ENCODE measurements at regions not wholly inside any gene's neighbourhood (a gene's known extent, or its start where the extent isn't known, plus 50 kb on each side); places are given as distances from the start of the nearest gene placed in this dataset.

DNA sequence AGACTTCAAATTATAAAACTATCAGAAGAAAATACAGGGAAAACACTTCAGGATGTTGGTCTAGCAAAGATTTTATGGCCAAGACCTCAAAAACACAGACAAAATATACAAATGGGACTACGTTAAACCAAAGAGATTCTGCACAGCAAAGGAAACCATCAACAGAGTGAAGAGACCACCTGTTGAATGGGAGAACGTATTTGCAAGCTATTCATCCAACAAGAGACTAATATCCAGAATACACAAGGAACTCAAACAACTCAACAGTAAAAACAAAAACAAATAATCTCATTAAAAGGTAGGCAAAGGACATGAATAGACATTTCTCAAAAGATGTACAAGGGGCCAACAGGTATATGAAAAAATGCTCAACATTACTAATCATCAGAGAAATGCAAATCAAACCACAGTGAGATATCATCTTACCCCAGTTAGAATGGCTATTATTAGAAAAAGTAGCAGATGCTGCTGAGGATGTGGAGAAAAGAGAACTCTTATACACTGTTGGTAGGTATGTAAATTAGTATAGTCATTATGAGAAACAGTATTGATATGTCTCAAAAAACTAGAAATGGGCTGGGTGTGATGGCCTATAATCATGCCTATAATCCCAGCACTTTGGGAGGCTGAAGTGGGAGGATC is 112.6 kb downstream of the LRIG2 start:
- POLR2A ChIA-PET: no interaction called here
- CTCF ChIA-PET: no interaction called here
- no peak for TF ChIP-seq LEF1 (IDR thresholded peaks at IDR 0.05; ENCODE audit: borderline replicate concordance)
- no peak for TF ChIP-seq ARNT (IDR thresholded peaks at IDR 0.05)
- no peak for TF ChIP-seq ELF4 (IDR thresholded peaks at IDR 0.05)
- no peak for TF ChIP-seq NFRKB (IDR thresholded peaks at IDR 0.05)
- TF ChIP-seq L3MBTL2 (conservative IDR thresholded peaks at IDR 0.05): no peak
- TF ChIP-seq FOXK2 (IDR thresholded peaks at IDR 0.05): no peak
- TF ChIP-seq FOXM1 (IDR thresholded peaks at IDR 0.05; ENCODE audit: borderline replicate concordance): no peak
- no peak for TF ChIP-seq HDGF (IDR thresholded peaks at IDR 0.05; ENCODE audit: borderline replicate concordance)
- no peak for TF ChIP-seq SP1 (IDR thresholded peaks at IDR 0.05)
- no peak for TF ChIP-seq SUZ12 (IDR thresholded peaks at IDR 0.05)
- no peak for TF ChIP-seq PKNOX1 (IDR thresholded peaks at IDR 0.05)
- TF ChIP-seq ZNF384 (IDR thresholded peaks at IDR 0.05): no peak
- no peak for TF ChIP-seq BHLHE40 (IDR thresholded peaks at IDR 0.05; ENCODE audit: borderline replicate concordance)
- TF ChIP-seq CTBP1 (IDR thresholded peaks at IDR 0.05; ENCODE audit: borderline replicate concordance): no peak
- no peak for DNase-seq (ENCODE audit: extremely low spot score)

DNA sequence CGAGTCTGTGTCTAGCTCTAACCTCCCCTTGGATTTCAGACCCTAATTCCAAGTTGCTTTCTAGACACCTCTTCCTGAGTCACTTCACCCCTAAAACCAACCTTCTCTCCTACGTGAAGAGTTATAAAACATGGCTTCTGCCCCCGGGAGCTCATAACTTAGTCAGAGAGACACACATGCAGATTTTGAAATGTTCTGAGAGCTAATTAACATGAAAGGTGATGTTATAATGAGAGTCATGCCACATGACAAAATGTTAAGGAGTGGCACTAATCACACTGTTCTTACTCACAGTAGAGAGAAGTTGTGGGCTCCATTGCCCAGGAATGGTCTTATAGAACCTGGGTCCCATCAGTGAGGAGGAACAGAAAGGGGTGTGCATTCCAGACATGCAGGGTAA is 117.1 kb downstream of the LRIG2 start:
- TF ChIP-seq LEF1 (IDR thresholded peaks at IDR 0.05; ENCODE audit: borderline replicate concordance) (no peak), L3MBTL2 (conservative IDR thresholded peaks at IDR 0.05) (no peak), CTBP1 (IDR thresholded peaks at IDR 0.05; ENCODE audit: borderline replicate concordance) (no peak), NFRKB (IDR thresholded peaks at IDR 0.05) (no peak), FOXK2 (IDR thresholded peaks at IDR 0.05) (no peak), BHLHE40 (IDR thresholded peaks at IDR 0.05; ENCODE audit: borderline replicate concordance) (no peak), ELF4 (IDR thresholded peaks at IDR 0.05) (no peak), ARNT (IDR thresholded peaks at IDR 0.05) (no peak), ZNF384 (IDR thresholded peaks at IDR 0.05) (no peak), PKNOX1 (IDR thresholded peaks at IDR 0.05) (no peak), HDGF (IDR thresholded peaks at IDR 0.05; ENCODE audit: borderline replicate concordance) (no peak), FOXA1 (IDR thresholded peaks at IDR 0.05) (no peak), SUZ12 (IDR thresholded peaks at IDR 0.05) (no peak), FOXM1 (IDR thresholded peaks at IDR 0.05; ENCODE audit: borderline replicate concordance) (no peak), SP1 (IDR thresholded peaks at IDR 0.05) (no peak), TARDBP (IDR thresholded peaks at IDR 0.05) (no peak)
- POLR2A ChIA-PET: no interaction called here

GRCh38 chr1:113190930-113191329 is 117.9 kb downstream of the LRIG2 start:
- POLR2A ChIA-PET: no interaction called here
- DNase-seq (ENCODE audit: extremely low spot score): peak; percentile 36
- CTCF ChIA-PET: interaction anchor here (0.6 kb wide), 3 partner anchors 15 to 247 kb away, joined by 3 to 5 read pairs (median 4); no protein-coding TSS in a partner anchor
- TF ChIP-seq PKNOX1 (IDR thresholded peaks at IDR 0.05) (peak; percentile 88), LEF1 (IDR thresholded peaks at IDR 0.05; ENCODE audit: borderline replicate concordance) (no peak), CTBP1 (IDR thresholded peaks at IDR 0.05; ENCODE audit: borderline replicate concordance) (peak; percentile 51; the same call in 1 of the 2 replicates)

More for the DNA sequence above, 117.1 kb downstream of the LRIG2 start:
- CTCF ChIA-PET: no interaction called here
- peak; percentile 3 for DNase-seq (ENCODE audit: extremely low spot score)

DNA sequence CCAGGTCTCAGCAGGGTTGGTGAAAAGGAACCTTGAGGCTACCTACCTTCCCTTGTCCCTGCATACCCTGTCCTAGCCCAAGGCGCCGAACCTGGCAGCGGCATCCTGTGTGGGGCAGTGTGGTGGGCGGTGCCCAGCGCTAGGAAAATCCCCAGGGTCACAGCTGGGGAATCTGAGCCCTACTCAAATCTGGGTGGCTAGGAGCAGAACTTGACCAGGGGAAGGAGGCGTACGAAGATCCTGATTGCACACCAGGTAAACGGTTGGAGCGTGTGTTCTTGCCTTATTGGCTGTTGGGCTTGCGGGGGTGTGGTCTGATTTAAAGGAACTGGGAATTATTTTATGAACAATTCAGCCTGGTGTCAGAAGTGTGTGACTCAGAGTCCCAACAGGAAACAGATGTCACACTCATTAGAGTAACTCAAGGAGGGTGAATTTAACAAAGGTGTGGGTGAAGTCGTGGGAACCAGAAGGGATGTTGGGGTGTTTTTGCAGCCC is 118.6 kb downstream of the LRIG2 start:
- CTCF ChIA-PET: no interaction called here
- DNase-seq (ENCODE audit: extremely low spot score): peak; percentile 8
- TF ChIP-seq CTBP1 (IDR thresholded peaks at IDR 0.05; ENCODE audit: borderline replicate concordance) (no peak), NFRKB (IDR thresholded peaks at IDR 0.05) (no peak), ZNF384 (IDR thresholded peaks at IDR 0.05) (no peak), PKNOX1 (IDR thresholded peaks at IDR 0.05) (no peak), HDGF (IDR thresholded peaks at IDR 0.05; ENCODE audit: borderline replicate concordance) (no peak), FOXA1 (IDR thresholded peaks at IDR 0.05) (no peak), FOXK2 (IDR thresholded peaks at IDR 0.05) (no peak), SP1 (IDR thresholded peaks at IDR 0.05) (no peak), ARNT (IDR thresholded peaks at IDR 0.05) (no peak), L3MBTL2 (conservative IDR thresholded peaks at IDR 0.05) (no peak), TARDBP (IDR thresholded peaks at IDR 0.05) (no peak), ELF4 (IDR thresholded peaks at IDR 0.05) (no peak), LEF1 (IDR thresholded peaks at IDR 0.05; ENCODE audit: borderline replicate concordance) (no peak), SUZ12 (IDR thresholded peaks at IDR 0.05) (no peak), BHLHE40 (IDR thresholded peaks at IDR 0.05; ENCODE audit: borderline replicate concordance) (no peak), FOXM1 (IDR thresholded peaks at IDR 0.05; ENCODE audit: borderline replicate concordance) (no peak)
- POLR2A ChIA-PET: no interaction called here

- peak; percentile 6 for DNase-seq (ENCODE audit: extremely low spot score)
- TF ChIP-seq ELF4 (IDR thresholded peaks at IDR 0.05): no peak
- CTCF ChIA-PET: no interaction called here
- POLR2A ChIA-PET: no interaction called here
Observed at GRCh38 chr1:113192242-113192641, 119.2 kb downstream of the LRIG2 start.

GRCh38 chr1:113192980-113193379 is 120.0 kb downstream of the LRIG2 start:
- TF ChIP-seq L3MBTL2 (conservative IDR thresholded peaks at IDR 0.05) (no peak), FOXA1 (IDR thresholded peaks at IDR 0.05) (no peak), CTBP1 (IDR thresholded peaks at IDR 0.05; ENCODE audit: borderline replicate concordance) (no peak), ZNF384 (IDR thresholded peaks at IDR 0.05) (no peak), FOXK2 (IDR thresholded peaks at IDR 0.05) (no peak), ARNT (IDR thresholded peaks at IDR 0.05) (no peak), LEF1 (IDR thresholded peaks at IDR 0.05; ENCODE audit: borderline replicate concordance) (no peak), ELF4 (IDR thresholded peaks at IDR 0.05) (no peak), HDGF (IDR thresholded peaks at IDR 0.05; ENCODE audit: borderline replicate concordance) (no peak), SP1 (IDR thresholded peaks at IDR 0.05) (no peak), SUZ12 (IDR thresholded peaks at IDR 0.05) (no peak), TARDBP (IDR thresholded peaks at IDR 0.05) (no peak), BHLHE40 (IDR thresholded peaks at IDR 0.05; ENCODE audit: borderline replicate concordance) (no peak)
- POLR2A ChIA-PET: no interaction called here
- no peak for DNase-seq (ENCODE audit: extremely low spot score)
- CTCF ChIA-PET: no interaction called here

All from HEK293T (cell line).